PC-9 (cell line): ENCODE measurements at regions not wholly inside any gene's neighbourhood (a gene's known extent, or its start where the extent isn't known, plus 50 kb on each side); places are given as distances from the start of the nearest gene placed in this dataset.

Source experiments
- BruUV-seq: library from RNA; stranded (reverse); fragments of 400-500 nt; replicated peaks from 2 replicates; lab custom pipeline; 2021; lab: Mats Ljungman, UMichigan
- CTCF ChIA-PET: fragments of 300-600 bp; sonication (Branson Sonifier 250); formaldehyde crosslinking; loops from one replicate; lab custom pipeline; 2022; ENCODE audit warnings: antibody characterized with exemption; lab: Charles Lee
- POLR2A ChIA-PET: fragments of 300-600 bp; sonication (Branson Sonifier 250); formaldehyde crosslinking; loops from one replicate; lab custom pipeline; 2022; ENCODE audit warnings: antibody characterized with exemption; ENCODE audit not compliant: unreplicated experiment; lab: Charles Lee
- DNase-seq, 2 experiments: peaks; one replicate each; pipeline versions ENCODE4 v3.0.0 to v3.0.0-alpha.2; 2015 to 2022; ENCODE audit warnings: mixed read lengths in 1 of 2
- H2AFZ ChIP-seq: fragments of 200-600 bp; sonication (generic); 2 replicates; pipeline ENCODE4 v1.8.1; 2017; ENCODE audit warnings: antibody characterized with exemption
- H3F3A ChIP-seq: fragments of 200-600 bp; sonication (generic); 2 replicates; pipeline ENCODE4 v1.8.1; 2017; ENCODE audit warnings: antibody characterized with exemption, mild to moderate bottlenecking, low read depth; ENCODE audit not compliant: insufficient read depth
- H3K27ac ChIP-seq: fragments of 200-600 bp; sonication (generic); 2 replicates; pipeline ENCODE4 v1.6.1; 2016; ENCODE audit warnings: mixed run types
- H3K27me3 ChIP-seq: fragments of 200-600 bp; sonication (generic); 2 replicates; pipeline ENCODE4 v1.6.1; 2016; ENCODE audit warnings: low read depth, mixed run types; ENCODE audit not compliant: insufficient read depth
- H3K36me3 ChIP-seq: fragments of 200-600 bp; sonication (generic); 2 replicates; pipeline ENCODE4 v1.6.1; 2016; ENCODE audit warnings: low read depth, mixed run types
- H3K4me1 ChIP-seq: fragments of 200-600 bp; sonication (generic); replicated peaks from 2 replicates; pipeline ENCODE4 v1.6.1; 2016; ENCODE audit warnings: mixed run types; ENCODE audit not compliant: insufficient read depth
- H3K4me2 ChIP-seq: fragments of 200-600 bp; sonication (generic); 2 replicates; pipeline ENCODE4 v1.6.1; 2017; ENCODE audit warnings: mixed run types
- H3K4me3 ChIP-seq: fragments of 200-600 bp; sonication (generic); 2 replicates; pipeline ENCODE4 v1.6.1; 2016; ENCODE audit warnings: mixed run types
- H3K79me2 ChIP-seq: fragments of 200-600 bp; sonication (generic); 2 replicates; pipeline ENCODE4 v1.6.1; 2017; ENCODE audit warnings: low read depth, mixed run types
- H3K9me2 ChIP-seq: fragments of 200-600 bp; sonication (generic); 2 replicates; pipeline ENCODE4 v1.8.1; 2017; ENCODE audit warnings: mild to moderate bottlenecking; ENCODE audit not compliant: insufficient read depth
- H3K9me3 ChIP-seq: fragments of 200-600 bp; sonication (generic); 2 replicates; pipeline ENCODE4 v1.8.1; 2016; ENCODE audit warnings: low read depth; ENCODE audit not compliant: insufficient read depth
- H4K20me1 ChIP-seq: fragments of 200-600 bp; sonication (generic); 2 replicates; pipeline ENCODE4 v1.8.1; 2017; ENCODE audit not compliant: insufficient read depth
- EZH2 ChIP-seq: fragments of 200-600 bp; sonication (generic); IDR thresholded peaks from 2 replicates; pipeline ENCODE4 v1.8.0; 2017; ENCODE audit warnings: antibody characterized with exemption, low read depth
- intact Hi-C: fragments of 100-400 bp; cut with micrococcal nuclease; formaldehyde crosslinking; loops from one replicate; pipeline ENCODE4 v1.10.0; 2022; ENCODE audit not compliant: unreplicated experiment
- TF ChIP-seq, protein P1 (sequence below): fragments of 200-600 bp; sonication (generic); conservative IDR thresholded peaks from 2 replicates; pipeline ENCODE4 v1.6.1; 2017; ENCODE audit warnings: mixed run types, antibody characterized with exemption, mild to moderate bottlenecking, moderate library complexity

DNA sequence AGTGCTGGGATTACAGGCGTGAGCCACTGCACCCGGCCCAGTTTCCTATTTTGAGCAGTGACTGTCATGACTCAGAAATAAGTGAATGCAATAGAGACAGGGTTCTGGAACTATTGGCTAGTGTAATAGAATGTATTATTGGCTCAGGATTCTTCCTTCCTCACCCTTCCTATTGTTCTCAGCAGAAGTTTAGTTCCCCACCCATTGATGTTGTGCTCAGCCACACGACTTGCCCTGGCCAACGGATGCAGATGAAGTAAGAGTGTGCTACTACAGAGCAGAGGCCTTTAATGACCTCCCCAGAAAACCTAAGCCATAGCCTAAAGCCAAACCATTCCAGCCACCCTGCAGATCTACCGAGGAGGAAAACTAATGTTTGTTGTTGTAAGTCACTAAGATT is 287.9 kb downstream of the AGTPBP1 start:
- H3K4me3 ChIP-seq = no peak overlapping the region
- H3F3A ChIP-seq = no peaks in the 10 kb centered on the region
- no peaks in the 10 kb centered on the region for H3K9me2 ChIP-seq
- no peak for DNase-seq
- H3K36me3 ChIP-seq = no peaks in the 10 kb centered on the region
- no peak overlapping the region for H3K27ac ChIP-seq
- H2AFZ ChIP-seq = no peak overlapping the region
- no peak overlapping the region for H3K4me2 ChIP-seq
- no peaks in the 10 kb centered on the region for H3K79me2 ChIP-seq
- intact Hi-C loops = no loop called here
- no peaks in the 10 kb centered on the region for H3K4me1 ChIP-seq
- TF ChIP-seq, protein P1, sequence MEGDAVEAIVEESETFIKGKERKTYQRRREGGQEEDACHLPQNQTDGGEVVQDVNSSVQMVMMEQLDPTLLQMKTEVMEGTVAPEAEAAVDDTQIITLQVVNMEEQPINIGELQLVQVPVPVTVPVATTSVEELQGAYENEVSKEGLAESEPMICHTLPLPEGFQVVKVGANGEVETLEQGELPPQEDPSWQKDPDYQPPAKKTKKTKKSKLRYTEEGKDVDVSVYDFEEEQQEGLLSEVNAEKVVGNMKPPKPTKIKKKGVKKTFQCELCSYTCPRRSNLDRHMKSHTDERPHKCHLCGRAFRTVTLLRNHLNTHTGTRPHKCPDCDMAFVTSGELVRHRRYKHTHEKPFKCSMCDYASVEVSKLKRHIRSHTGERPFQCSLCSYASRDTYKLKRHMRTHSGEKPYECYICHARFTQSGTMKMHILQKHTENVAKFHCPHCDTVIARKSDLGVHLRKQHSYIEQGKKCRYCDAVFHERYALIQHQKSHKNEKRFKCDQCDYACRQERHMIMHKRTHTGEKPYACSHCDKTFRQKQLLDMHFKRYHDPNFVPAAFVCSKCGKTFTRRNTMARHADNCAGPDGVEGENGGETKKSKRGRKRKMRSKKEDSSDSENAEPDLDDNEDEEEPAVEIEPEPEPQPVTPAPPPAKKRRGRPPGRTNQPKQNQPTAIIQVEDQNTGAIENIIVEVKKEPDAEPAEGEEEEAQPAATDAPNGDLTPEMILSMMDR = no peak
- no peak for TF ChIP-seq EZH2
- H4K20me1 ChIP-seq = no peaks in the 10 kb centered on the region
- peaks cover 8% of the 10 kb centered on the region; the same call in 1 of the 2 replicates for H3K27me3 ChIP-seq
- CTCF ChIA-PET = no interaction called here
- POLR2A ChIA-PET = no interaction called here
- H3K9me3 ChIP-seq = no peaks in the 10 kb centered on the region
- BruUV-seq = no TSS peak

GRCh38 chr9:85452841-85453240 is 288.9 kb downstream of the AGTPBP1 start:
- Histone ChIP-seq H3K79me2 (no peaks in the 10 kb centered on the region), H3F3A (no peaks in the 10 kb centered on the region), H3K4me1 (no peaks in the 10 kb centered on the region), H3K9me2 (no peaks in the 10 kb centered on the region), H2AFZ (no peak overlapping the region), H3K9me3 (no peaks in the 10 kb centered on the region), H3K27ac (no peak overlapping the region), H3K36me3 (no peaks in the 10 kb centered on the region), H3K4me2 (no peak overlapping the region), H4K20me1 (no peaks in the 10 kb centered on the region), H3K27me3 (peaks cover 8% of the 10 kb centered on the region; the same call in 1 of the 2 replicates), H3K4me3 (no peak overlapping the region)
- POLR2A ChIA-PET = no interaction called here
- intact Hi-C loops = no loop called here
- TF ChIP-seq EZH2 = no peak
- TF ChIP-seq, protein P1 = no peak
- no peak for DNase-seq
- no TSS peak for BruUV-seq
- CTCF ChIA-PET = no interaction called here

DNA sequence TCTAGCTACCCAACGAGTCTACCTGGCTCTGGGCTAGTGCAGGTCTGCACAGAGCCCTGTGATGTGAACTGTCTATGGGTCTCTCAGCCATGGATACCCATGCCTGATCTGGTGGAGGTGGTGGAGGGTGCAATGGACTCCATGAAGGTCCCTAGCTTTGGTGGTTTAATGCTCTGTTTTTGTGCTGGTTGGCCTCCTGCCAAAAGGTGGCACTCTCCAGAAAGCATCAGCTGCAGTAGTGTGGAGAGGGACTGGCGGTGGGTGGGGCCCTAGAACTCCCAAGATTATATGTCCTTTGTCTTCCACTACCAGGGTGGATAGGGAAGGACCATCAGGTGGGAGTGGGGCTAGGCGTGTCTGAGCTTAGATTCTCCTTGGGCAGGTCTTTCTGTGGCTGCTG is 290.1 kb downstream of the AGTPBP1 start:
- BruUV-seq = no TSS peak
- no peaks in the 10 kb centered on the region for H3K9me3 ChIP-seq
- DNase-seq = no peak
- H4K20me1 ChIP-seq = no peaks in the 10 kb centered on the region
- no peak overlapping the region for H3K4me3 ChIP-seq
- H3K4me1 ChIP-seq = no peaks in the 10 kb centered on the region
- no peak overlapping the region for H3K27ac ChIP-seq
- TF ChIP-seq, protein P1 = no peak
- TF ChIP-seq EZH2 = no peak
- peaks cover 3% of the 10 kb centered on the region; the same call in 1 of the 2 replicates for H3K27me3 ChIP-seq
- H3K36me3 ChIP-seq = no peaks in the 10 kb centered on the region
- H2AFZ ChIP-seq = no peak overlapping the region
- H3K79me2 ChIP-seq = no peaks in the 10 kb centered on the region
- ChIA-PET CTCF (no interaction called here), POLR2A (no interaction called here)
- H3K4me2 ChIP-seq = no peak overlapping the region
- H3K9me2 ChIP-seq = no peaks in the 10 kb centered on the region; the same call in 1 of the 2 replicates
- no peaks in the 10 kb centered on the region for H3F3A ChIP-seq
- intact Hi-C loops = no loop called here
